ENCODE measurements at regions not wholly inside any gene's neighbourhood (a gene's known extent, or its start where the extent isn't known, plus 50 kb on each side); places are given as distances from the start of the nearest gene placed in this dataset.

DNA sequence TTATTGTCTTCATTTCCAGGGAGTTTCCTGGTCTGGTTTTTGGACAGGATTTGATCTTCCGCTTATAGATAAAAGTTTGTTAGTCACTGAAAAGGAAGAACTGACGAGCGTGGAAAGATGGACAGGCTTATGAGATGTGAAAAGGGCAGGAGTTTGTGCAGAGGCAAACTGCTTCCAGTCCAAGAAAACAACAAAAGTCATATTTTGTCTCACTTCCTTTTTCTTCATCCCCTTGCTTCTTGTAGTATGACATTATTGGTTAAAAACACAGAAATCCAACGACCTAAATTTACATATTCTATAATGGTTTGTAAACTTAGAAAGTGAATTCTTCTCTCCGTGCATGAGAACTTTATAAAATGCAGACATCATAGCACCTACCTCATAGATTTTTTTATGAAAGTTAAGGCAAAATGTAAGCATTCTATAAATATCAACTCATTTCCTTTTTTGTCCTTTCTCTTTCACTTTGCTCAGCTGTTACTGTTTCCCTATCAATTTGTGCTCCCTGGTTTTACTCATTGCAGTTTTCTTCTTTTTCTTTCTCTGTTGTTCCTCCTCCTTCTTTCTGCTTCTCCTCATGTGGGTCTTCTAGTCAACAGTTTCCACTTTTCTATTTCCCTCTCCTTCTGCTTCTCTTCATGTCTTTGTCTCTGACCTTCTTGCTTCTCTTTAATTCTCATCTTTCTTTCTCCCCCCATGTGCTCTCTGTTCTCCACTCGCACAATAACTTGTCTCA is 370.2 kb downstream of the ARL4A start:
- no peak for DNase-seq (ENCODE audit: low read depth)
- TF ChIP-seq, protein P1, sequence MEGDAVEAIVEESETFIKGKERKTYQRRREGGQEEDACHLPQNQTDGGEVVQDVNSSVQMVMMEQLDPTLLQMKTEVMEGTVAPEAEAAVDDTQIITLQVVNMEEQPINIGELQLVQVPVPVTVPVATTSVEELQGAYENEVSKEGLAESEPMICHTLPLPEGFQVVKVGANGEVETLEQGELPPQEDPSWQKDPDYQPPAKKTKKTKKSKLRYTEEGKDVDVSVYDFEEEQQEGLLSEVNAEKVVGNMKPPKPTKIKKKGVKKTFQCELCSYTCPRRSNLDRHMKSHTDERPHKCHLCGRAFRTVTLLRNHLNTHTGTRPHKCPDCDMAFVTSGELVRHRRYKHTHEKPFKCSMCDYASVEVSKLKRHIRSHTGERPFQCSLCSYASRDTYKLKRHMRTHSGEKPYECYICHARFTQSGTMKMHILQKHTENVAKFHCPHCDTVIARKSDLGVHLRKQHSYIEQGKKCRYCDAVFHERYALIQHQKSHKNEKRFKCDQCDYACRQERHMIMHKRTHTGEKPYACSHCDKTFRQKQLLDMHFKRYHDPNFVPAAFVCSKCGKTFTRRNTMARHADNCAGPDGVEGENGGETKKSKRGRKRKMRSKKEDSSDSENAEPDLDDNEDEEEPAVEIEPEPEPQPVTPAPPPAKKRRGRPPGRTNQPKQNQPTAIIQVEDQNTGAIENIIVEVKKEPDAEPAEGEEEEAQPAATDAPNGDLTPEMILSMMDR (conservative IDR thresholded peaks at IDR 0.05; ENCODE audit: low read length), result no peak
- H3K4me3 ChIP-seq (ENCODE audit: low read length), result no peak overlapping the region

DNA sequence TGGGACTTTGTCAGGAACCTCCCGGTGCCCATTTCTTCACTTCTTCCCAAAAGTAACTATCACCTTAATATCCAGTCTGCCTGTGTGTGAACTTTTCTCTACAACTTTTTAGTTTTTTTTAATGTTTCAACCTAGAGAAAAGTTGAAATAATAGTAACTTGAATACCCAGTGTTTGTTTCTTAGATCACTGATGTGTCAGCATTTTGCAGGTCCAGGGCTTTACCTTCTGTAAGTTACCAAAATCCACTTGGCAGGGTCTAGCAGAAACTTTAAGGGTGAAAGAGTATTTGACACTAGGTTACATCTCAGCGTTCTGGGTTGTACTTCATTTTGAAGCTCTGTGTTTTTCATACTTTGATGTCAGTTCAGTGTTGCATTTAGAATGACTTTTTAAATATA is 372.7 kb downstream of the ARL4A start:
- TF ChIP-seq, protein P1 (conservative IDR thresholded peaks at IDR 0.05; ENCODE audit: low read length), result no peak
- no peak for DNase-seq (ENCODE audit: low read depth)
- no peak overlapping the region for H3K4me3 ChIP-seq (ENCODE audit: low read length)

- no peak for DNase-seq (ENCODE audit: low read depth)
- TF ChIP-seq, protein P1 (conservative IDR thresholded peaks at IDR 0.05; ENCODE audit: low read length), result no peak
Measured at GRCh38 chr7:13061115-13061514, 373.7 kb downstream of the ARL4A start.

GRCh38 chr7:13062631-13063030 is 375.2 kb downstream of the ARL4A start:
- TF ChIP-seq, protein P1 (conservative IDR thresholded peaks at IDR 0.05; ENCODE audit: low read length), result no peak
- H3K4me3 ChIP-seq (ENCODE audit: low read length), result no peak overlapping the region
- no peak for DNase-seq (ENCODE audit: low read depth)

More at GRCh38 chr7:13061115-13061514, 373.7 kb downstream of the ARL4A start:
- no peak overlapping the region for H3K4me3 ChIP-seq (ENCODE audit: low read length)

GRCh38 chr7:13067036-13067435 is 379.6 kb downstream of the ARL4A start:
- DNase-seq (ENCODE audit: low read depth), result no peak
- no peak overlapping the region for H3K4me3 ChIP-seq (ENCODE audit: low read length)
- TF ChIP-seq, protein P1 (conservative IDR thresholded peaks at IDR 0.05; ENCODE audit: low read length), result no peak

GRCh38 chr7:13068032-13068431 is 380.6 kb downstream of the ARL4A start:
- DNase-seq (ENCODE audit: low read depth), result no peak
- H3K4me3 ChIP-seq (ENCODE audit: low read length), result no peak overlapping the region
- TF ChIP-seq, protein P1 (conservative IDR thresholded peaks at IDR 0.05; ENCODE audit: low read length), result no peak

- DNase-seq (ENCODE audit: low read depth), result no peak
- H3K4me3 ChIP-seq (ENCODE audit: low read length), result no peak overlapping the region
- TF ChIP-seq, protein P1 (conservative IDR thresholded peaks at IDR 0.05; ENCODE audit: low read length), result no peak
Measured at GRCh38 chr7:13069841-13070240, 382.4 kb downstream of the ARL4A start.

All from AG10803 (cell line).